ENCODE measurements at regions not wholly inside any gene's neighbourhood (a gene's known extent, or its start where the extent isn't known, plus 50 kb on each side); places are given as distances from the start of the nearest gene placed in this dataset.
"Not testable (repeated sequence)": the region's sequence is repeated elsewhere in the genome, so short reads cannot be mapped to it uniquely, and the experiment has no call there.

DNA sequence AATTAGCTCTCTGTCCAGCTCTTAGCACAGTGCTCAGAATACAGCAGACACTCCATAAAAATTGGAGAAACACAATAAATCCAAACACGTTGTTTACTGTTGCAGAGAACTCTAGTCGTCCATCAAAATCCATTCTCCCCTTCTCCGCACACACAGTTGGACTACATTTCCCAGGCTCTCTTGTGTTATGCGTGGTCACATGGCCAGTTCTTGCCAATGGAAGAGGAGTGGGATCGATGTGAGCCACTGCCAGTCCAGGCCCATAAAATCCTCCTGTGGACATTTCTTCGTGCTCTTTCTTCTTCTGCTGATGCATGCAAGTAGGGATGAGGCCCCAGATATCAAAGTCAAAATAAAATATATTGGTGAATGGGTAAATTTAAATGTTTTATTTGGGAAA, 114.3 kb upstream of the FMN2 start:
- DNase-seq (ENCODE audit: low read depth in 3 of 3, low spot score in 1 of 3): no peak

DNA sequence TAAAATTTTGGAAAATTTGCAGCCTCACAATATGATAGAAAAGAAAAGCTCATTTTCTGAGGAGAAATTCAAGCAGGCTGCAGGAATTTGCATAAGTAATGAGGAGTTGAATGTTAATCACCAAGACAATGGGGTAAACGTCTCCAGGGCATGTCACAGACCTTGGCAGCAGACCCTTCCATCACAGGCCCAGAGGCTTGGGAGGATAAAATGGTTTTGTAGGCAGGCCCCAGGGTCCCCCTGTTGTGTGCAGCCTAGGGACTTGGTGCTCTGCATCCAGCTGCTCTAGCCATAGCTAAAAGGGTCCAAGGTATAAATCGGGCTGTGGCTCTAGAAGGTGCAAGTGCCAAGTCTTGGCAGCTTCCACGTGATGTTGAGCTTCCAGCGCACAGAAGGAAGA, 112.2 kb upstream of the FMN2 start:
- no peak for DNase-seq (ENCODE audit: low read depth in 3 of 3, low spot score in 1 of 3)

DNA sequence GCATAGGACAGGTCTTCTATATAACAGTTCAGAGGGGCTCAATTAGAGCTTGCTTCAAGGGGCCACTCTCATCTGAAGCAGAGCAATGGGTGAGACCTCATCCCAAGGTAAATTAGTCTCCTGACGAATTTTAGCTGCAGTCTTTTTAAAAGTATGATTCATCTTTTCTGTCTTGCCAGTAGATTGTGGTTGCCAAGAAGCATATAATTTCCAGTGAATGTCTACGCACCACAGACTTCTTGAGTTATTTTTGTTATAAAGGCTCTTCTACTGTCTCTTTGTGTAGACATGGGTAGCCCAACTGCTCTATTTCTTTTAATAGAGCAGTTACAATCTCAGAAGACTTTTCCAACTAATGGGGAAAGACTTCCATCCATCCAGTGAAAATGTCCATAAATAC, 108.9 kb upstream of the FMN2 start:
- no peak for DNase-seq (ENCODE audit: low read depth in 3 of 3, low spot score in 1 of 3)

DNA sequence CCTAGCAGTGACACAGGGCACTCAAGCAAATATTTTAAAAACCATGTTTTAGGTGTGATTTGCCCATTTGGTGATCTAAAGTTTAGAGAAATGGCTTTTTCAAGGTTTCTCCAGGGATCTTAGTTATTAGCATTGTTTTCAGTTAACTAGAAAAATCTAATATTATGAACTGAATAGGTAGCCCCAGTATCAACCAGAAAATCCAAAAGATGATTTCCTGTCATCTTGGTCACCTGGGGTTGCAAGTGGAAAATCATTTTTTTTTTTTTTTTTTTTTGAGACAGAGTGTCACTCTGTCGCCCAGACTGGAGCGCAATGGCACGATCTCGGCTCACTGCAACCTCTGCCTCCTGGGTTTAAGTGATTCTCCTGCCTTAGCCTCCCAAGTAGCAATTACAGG, 106.6 kb upstream of the FMN2 start:
- no peak for DNase-seq (ENCODE audit: low read depth in 3 of 3, low spot score in 1 of 3)

DNA sequence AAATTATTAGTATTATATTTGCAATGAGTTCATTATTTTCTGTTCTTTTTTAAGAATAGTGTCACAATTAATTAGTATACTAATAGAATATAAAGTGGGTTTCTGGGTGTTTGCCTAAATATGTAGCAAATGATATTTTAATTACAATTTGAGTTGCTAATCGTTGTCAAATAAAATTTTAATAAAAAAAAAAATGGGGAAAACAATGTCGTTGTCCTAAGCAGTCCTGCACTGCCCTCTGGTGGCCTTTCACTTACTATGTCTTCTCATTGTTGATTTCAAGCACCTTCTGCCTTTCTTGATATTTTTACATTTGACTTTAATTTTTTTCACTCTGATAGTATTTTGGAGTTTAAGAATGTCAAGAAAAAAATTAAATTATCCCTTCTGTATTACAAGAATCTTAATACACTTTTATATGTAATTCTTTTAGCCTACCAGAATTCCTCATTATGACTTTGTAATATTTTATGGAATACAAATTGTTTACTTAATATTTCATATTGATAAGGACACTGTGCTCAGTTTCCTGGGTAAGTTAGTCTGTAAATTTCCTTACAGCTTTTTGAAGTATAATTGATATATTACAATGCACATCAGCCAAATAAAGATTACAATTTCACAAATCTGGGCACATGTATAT, 104.5 kb upstream of the FMN2 start:
- DNase-seq (ENCODE audit: low read depth in 3 of 3, low spot score in 1 of 3): no peak

DNA sequence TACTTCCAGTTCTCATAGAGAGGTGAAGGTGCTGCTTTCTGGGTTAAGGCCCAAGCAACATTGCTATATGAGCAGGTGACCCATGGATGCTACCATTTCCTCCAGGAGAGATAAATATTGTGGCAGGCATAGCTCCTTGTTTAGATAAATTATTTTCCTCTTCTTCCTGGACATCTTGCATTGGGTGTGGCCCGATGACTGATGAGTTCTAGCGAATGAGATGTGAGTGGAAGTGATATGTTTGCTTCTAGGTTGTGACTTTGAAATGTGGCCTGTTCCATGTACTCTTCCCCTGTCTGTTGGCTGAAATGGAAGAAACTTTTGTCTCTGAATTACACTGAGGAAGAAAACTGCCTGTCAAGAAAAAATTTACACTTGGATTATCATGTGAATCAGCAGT, 101.7 kb upstream of the FMN2 start:
- no peak for DNase-seq (ENCODE audit: low read depth in 3 of 3, low spot score in 1 of 3)

DNA sequence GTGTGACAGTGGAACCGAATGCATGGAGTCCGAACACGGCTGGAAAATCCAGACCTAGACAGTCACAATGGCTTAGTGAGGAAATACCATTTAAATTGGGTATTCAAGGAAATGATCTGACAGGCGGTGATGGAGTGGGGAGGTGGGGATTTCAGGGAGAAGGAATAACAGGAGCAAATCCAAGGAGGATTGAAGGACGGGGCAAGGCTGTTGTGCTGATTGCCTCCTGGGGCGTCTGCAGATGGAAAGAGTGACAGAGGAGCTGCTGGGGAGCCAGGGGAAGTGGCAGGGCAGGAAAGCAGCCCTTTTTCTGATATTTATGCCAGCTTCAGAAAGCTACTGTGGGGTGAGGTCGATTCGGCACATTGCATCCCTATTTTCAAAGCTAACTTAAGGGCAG, 99.1 kb upstream of the FMN2 start:
- DNase-seq (ENCODE audit: low read depth in 3 of 3, low spot score in 1 of 3): not testable (repeated sequence)

DNA sequence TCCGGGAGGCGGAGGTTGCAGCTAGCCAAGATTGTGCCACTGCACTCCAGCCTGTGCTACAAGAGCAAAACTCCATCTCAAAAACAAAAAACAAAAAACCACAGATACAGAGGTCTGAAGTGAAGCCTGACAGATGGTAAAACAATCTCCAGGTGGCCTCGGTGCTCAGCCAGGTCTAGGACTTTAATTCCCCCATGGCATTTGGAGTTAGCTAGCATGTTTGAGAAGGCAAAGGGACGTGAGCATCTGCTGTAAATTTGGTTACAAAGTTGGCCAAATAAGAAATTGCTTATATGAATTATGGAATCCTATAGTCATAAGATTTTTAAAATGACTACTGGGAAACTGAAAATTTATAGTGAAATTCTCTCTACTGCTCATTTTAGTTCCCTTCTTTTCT, 98.3 kb upstream of the FMN2 start:
- DNase-seq (ENCODE audit: low read depth in 3 of 3, low spot score in 1 of 3): no peak

DNA sequence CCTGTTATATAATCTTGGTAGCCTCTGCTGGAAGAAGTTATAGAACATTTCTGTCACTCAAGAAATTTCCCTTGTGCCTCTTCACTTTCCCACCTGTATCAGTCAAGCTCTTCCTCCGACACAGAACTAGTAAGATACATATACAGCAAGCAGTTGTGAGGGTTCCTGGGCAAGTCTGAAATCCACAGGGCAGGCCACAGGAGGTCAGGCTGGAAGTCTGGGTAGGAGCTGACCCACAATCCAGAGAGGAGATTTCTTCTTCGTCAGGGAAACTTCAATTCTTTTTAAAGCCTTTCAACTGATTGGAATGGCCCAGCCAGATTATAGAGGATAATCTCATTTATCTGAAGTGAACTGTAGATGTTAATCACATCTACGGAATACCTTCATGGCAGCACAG, 96.4 kb upstream of the FMN2 start:
- DNase-seq (ENCODE audit: low read depth in 3 of 3, low spot score in 1 of 3): no peak

DNA sequence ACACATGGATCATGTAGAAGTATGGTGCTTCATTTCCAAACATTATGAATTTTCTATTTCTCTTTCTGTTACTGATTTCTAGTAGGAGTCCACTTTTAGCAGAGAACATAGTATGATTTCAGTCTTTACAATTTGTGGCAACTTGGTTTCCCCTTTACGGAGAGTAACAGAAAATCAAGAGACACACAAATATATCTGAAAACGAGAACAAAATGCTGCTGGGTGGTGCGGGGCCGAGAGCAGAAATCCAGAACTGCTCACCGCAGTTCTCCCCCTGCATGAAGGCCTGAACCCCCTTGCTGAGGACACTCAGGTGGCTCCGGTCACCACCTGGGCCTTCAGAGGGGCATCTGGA, 94.5 kb upstream of the FMN2 start:
- no peak for DNase-seq (ENCODE audit: low read depth in 3 of 3, low spot score in 1 of 3)

DNA sequence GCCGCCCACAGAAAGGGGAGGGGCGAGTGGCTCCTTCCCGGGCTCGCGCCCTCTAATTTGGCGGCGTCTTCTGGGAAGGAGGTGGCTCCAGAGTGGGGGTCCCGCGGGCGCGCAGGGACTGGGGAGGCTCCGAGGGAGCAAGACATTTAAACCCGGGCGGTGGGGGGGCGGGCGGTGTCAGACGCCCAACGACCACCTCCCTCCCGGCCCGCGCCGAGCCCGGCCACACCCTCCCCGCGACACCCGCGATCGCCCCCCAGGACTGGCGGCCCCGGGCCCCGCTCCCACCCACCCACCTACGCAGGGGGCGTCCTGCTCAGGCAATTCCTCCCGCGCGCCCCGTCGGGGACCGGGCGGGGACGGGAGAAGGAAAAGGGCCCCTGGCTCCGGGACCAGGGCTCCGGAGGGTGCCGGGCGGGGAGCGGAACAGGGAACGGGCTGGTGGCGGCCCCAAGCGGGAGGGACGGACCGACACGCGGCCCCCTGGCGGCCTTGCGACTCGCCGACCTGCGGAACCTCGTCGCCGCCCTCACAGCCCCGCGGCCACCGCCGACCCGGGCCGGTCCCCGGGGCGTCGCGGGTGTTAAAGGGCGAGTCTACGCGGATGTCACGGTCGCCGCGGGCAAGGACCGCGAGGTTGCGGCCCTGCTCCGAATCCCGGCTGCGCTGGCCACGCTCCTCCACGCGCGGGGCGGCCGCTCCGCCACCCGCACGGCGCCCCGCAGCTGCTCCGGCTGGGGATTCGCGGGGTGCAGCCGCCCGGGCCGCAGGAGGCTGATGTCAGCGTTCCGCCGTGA, 94.0 kb upstream of the FMN2 start:
- no peak for DNase-seq (ENCODE audit: low read depth in 3 of 3, low spot score in 1 of 3)

DNA sequence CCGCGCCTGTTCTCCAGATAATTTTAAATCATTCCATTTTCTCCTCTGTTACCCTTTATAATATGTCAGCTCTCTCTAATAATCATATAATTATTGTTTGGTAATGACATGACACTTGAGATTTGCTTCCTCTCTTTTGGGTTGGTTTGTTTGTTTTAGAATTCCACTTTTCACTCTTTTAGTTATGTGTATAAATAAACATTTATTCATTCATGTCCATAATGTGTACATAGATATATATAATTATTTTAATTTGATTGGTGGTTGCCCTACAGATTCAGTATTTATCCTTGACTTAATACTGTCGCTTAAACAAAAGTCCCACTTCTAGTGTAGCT, 93.4 kb upstream of the FMN2 start:
- DNase-seq (ENCODE audit: low read depth in 3 of 3, low spot score in 1 of 3): no peak

DNA sequence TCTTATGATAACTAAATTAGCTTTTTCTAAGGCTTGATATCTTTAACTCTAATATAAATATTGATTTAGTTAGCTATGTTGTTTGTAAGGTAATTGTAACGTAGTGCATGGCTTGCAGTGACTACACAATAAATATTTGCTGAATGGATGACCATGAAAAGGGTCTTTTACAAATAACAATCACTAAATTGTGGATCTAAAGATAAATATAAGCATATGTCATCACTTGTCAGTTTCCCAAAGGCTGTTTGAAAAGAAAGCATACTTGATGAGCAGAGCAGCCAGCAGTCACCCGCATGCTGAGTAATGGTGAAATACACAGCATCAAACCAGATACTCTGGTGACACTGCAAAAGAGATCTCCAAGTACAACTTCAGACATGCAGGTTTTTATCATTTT, 92.5 kb upstream of the FMN2 start:
- no peak for DNase-seq (ENCODE audit: low read depth in 3 of 3, low spot score in 1 of 3)

DNA sequence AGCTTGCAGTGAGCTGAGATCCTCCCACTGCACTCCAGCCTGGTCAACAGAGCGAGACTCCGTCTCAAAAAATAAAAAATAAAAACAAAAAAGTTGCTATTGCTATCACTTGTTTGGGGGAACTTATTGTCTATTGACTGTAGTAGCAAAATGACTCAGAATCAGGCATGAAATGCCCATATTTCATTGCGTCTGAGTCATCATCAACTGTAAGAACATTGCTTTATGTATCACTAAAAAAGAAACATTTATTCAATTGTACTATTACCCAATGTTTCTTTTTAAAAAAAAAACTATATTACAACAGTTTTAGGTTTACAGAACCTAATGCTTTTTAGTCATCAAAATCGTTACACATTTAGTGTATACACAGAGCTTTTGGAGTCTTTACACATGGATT, 91.0 kb upstream of the FMN2 start:
- DNase-seq (ENCODE audit: low read depth in 3 of 3, low spot score in 1 of 3): no peak

DNA sequence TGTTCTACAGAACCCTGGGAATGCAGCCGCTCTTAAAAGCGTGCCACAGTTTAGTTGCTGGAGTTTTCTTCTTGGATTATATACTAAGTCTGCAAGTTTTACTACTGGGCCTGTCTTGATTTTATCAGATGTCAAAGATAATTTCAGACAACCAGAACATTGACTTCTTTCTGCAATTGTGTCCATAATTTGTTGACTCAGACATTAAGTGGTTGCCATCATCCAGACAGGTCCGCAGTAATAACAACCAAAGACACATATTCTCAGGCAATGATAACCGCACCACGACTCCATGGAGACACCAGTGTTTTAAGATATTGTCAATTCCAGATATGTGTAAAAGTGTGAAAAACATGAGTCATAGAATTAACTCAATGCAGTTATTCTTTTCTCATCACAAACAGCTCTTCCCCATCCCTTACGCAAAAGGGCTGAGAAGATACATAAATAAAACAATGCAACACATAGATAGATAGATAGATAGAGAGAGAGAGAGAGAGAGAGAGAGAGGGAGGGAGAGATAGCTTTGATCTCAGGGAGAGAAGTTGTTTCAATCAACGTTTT, 90.4 kb upstream of the FMN2 start:
- DNase-seq (ENCODE audit: low read depth in 3 of 3, low spot score in 1 of 3): no peak

DNA sequence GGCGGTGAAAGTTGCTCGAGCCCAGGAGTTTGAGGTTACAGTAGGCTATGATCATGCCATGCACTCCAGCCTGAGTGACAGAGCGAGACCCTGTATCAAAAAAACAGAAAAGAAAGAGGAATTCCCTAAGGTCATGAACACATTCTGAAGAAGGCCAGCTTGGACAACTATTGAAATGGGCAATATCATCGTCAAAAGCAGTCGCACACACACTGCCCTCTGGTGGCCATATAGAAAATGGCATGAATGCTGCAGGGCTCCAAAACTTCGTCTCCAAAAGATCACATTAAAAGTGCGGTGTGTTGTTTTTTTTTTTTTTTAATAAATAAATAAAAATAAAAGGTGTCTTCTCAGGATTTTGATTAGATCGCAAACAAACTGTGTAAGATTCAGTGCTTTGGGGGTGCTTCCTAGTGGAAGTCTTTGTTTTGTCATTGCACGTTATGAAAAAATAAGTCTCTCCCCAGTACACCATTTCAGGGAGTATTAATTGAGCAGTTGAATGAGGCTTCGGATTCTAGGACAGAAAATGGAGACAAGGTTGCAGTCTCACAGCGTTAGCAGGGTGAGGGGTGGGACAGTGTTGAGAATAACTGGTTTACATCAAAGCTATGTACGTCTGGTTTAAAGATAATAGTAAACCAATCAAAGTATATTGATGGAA, 87.5 kb upstream of the FMN2 start:
- no peak for DNase-seq (ENCODE audit: low read depth in 3 of 3, low spot score in 1 of 3)

DNA sequence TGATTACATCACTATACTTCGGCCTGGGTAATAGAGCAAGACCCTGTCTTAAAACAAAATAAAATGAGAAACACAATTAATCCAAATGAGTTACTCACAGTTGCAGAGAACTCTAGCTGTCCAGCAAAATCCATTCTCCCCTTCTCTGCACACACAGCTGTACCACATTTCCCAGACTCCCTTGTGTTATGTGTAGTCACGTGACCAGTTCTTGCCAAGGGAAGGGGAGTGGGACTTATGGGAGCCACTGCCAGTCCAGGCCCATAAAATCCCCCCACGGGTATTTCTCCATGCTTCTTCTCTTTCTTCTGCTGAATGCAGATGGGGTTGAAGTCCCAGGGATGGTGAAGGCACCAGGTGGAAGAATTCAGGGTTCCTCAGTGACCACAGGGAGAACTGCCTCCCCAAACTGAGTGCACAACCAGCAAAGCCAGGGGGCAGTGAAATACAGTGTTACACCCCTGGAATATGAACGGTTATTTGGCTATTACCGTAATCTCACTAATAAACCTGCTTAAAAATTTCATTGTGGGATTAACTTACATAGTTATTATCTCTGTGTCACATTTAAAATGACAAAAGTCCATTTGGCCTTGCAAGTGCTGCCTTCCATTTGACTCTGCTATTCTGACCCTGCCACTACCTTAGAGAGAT, 85.6 kb upstream of the FMN2 start:
- DNase-seq (ENCODE audit: low read depth in 3 of 3, low spot score in 1 of 3): no peak

DNA sequence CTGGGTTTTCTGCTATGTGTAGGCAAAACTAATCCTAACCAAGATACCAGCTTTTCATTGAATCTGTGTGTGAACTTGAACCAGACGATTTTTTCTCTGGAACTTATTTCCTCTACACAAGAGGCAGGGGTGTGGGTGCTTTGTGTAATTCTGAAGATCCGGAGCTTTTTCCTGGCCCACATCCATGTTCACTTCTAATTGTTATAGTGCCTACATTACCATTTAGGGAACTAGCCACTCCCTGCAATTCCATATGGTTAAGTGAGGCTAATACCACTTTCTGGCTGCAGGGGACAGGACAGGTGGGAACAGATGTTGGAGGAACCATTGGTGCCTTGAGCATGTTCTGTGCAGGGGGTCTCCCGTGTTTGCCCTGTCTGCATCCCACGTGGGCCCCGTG, 83.4 kb upstream of the FMN2 start:
- no peak for DNase-seq (ENCODE audit: low read depth in 3 of 3, low spot score in 1 of 3)

DNA sequence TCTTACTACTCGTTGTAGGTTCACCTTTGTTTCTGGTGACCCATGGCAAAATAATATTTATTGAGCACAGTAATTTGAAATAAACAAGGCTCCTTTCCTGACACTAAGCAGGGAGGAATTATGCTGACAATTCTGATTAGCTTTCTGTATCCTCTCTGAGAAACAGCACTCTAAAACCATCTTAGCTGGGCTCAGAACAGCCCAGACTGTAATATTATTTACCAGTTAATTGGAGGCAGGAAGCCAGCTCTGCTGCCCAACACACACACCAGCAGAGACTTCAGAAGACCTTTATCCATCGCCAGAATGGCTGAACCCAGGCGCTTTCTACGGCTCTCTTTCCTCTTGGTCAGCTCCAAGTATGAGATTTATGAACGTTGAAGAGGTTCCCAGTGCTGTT, 77.6 kb upstream of the FMN2 start:
- no peak for DNase-seq (ENCODE audit: low read depth in 3 of 3, low spot score in 1 of 3)

DNA sequence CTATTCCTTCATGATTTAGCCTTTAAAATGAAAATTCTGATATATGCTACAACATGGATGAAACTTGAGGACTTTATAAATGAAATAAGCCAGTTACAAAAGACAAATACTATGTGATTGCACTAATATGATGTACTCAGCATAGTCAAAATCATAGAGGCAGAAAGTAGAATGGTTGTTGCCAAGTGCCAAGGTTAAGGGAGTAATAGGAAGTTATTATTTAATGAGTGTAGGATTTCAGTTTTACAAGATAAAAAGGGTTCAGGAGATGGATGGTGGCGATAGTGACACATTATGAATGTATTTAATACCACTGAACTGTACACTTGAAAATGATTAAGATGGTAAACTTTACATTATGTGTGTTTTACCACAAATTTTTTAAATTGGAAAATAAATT, 73.1 kb upstream of the FMN2 start:
- no peak for DNase-seq (ENCODE audit: low read depth in 3 of 3, low spot score in 1 of 3)

DNA sequence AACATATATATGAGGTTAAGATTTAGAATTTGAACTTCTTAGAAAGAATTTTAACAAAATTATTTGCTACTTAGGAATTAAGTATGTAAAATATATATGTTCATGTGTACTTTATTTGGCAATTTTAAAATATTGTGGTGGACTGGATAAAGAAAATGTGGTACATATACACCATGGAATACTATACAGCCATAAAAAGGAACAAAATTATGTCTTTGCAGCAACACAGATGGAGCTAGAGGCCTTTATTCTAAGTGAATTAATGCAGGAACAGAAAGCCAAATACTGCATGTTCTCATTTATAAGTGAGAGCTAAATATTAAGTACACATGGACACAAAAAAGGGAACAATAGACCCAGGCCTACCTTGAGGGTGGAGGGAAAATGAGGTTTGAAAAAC, 72.2 kb upstream of the FMN2 start:
- no peak for DNase-seq (ENCODE audit: low read depth in 3 of 3, low spot score in 1 of 3)

DNA sequence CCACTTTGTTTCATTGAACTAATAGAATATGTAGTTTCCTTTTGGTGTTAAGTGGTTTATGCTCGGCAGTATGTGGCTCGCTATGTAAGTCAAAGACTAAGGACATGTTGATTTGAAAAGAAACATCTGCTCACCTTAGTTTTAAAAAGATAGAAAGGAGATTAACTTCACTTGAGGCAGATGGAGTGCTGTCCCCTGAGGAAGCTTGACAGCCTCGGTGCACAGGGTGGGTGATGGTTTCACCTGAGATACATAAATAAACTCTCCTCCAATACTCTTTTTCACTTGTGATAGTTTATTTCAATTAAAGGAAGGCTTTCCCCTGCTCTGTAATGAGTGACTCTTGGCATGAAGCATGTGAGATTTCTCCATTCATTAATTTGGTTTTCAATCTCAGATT, 70.8 kb upstream of the FMN2 start:
- no peak for DNase-seq (ENCODE audit: low read depth in 3 of 3, low spot score in 1 of 3)

All from stimulated activated CD4-positive, alpha-beta T cell treated with anti-CD3 and anti-CD28 coated beads, TNF-alpha, amount 100 ng/mL, for 1 hour (primary cell).